HepG2 (cell line): ENCODE measurements at regions not wholly inside any gene's neighbourhood (a gene's known extent, or its start where the extent isn't known, plus 50 kb on each side); places are given as distances from the start of the nearest gene placed in this dataset.

Experiments used
- AGO1 ChIP-seq: fragments of 200-400 bp; formaldehyde crosslinking; IDR thresholded peaks from 2 replicates; pipeline ENCODE4 v1.6.1; 2017; ENCODE audit warnings: mild to moderate bottlenecking, low read depth, low read length, moderate library complexity; ENCODE audit not compliant: poor library complexity, severe bottlenecking
- EED ChIP-seq: sonication (generic); formaldehyde crosslinking; IDR thresholded peaks from 2 replicates; pipeline ENCODE4 v1.5.0; 2020; ENCODE audit warnings: mild to moderate bottlenecking, missing genetic modification reagents
- EHMT2 ChIP-seq: fragments of 200-600 bp; sonication (generic); IDR thresholded peaks from 2 replicates; pipeline ENCODE4 v1.7.0; 2017; ENCODE audit warnings: antibody characterized with exemption, low read depth, low read length, borderline replicate concordance
- ELF3 ChIP-seq: IDR thresholded peaks from 2 replicates; pipeline ENCODE4 v1.6.1; 2016; ENCODE audit warnings: missing genetic modification reagents, missing compliant biosample characterization
- HNRNPUL1 ChIP-seq: fragments of 200-400 bp; formaldehyde crosslinking; IDR thresholded peaks from 2 replicates; pipeline ENCODE4 v1.6.1; 2017; ENCODE audit warnings: low read depth, mild to moderate bottlenecking, low read length, moderate library complexity
- MTF1 ChIP-seq: sonication (generic); formaldehyde crosslinking; IDR thresholded peaks from 2 replicates; pipeline ENCODE4 v1.5.0; 2020; ENCODE audit warnings: missing genetic modification reagents
- NR2F1 ChIP-seq, 2 experiments: fragments of 450-650 bp in 1 of 2; formaldehyde crosslinking in 1 of 2; IDR thresholded peaks; 2 replicates each; pipeline versions ENCODE4 v1.5.0 to v1.6.1; 2016 to 2020; ENCODE audit warnings: mild to moderate bottlenecking in 1 of 2, missing compliant biosample characterization in 1 of 2, missing genetic modification reagents in 1 of 2, moderate library complexity in 1 of 2
- SP1 ChIP-seq, 2 experiments: fragments of 450-650 bp in 1 of 2; sonication (generic) in 1 of 2; formaldehyde crosslinking in 1 of 2; IDR thresholded peaks; 2 replicates each; pipeline versions ENCODE4 v1.4.0 to v1.6.1; 2016 to 2020; ENCODE audit warnings: missing genetic modification reagents in 1 of 2
- ZBTB21 ChIP-seq: sonication (generic); formaldehyde crosslinking; IDR thresholded peaks from 2 replicates; pipeline ENCODE4 v1.4.0; 2020; ENCODE audit warnings: missing genetic modification reagents
- ZBTB42 ChIP-seq: sonication (generic); formaldehyde crosslinking; IDR thresholded peaks from 2 replicates; pipeline ENCODE4 v1.5.0; 2020; ENCODE audit warnings: mild to moderate bottlenecking, missing genetic modification reagents
- ZNF224 ChIP-seq: sonication (generic); formaldehyde crosslinking; IDR thresholded peaks from 2 replicates; pipeline ENCODE4 v1.5.0; 2020; ENCODE audit warnings: mild to moderate bottlenecking, missing genetic modification reagents
- ZNF350 ChIP-seq: sonication (generic); formaldehyde crosslinking; IDR thresholded peaks from 2 replicates; pipeline ENCODE4 v1.4.0; 2020; ENCODE audit warnings: mild to moderate bottlenecking, low read depth, missing genetic modification reagents, borderline replicate concordance
- ZNF772 ChIP-seq: sonication (generic); formaldehyde crosslinking; IDR thresholded peaks from 2 replicates; pipeline ENCODE4 v1.5.0; 2020; ENCODE audit warnings: mild to moderate bottlenecking, missing genetic modification reagents
- ZNF780A ChIP-seq: sonication (generic); formaldehyde crosslinking; IDR thresholded peaks from 2 replicates; pipeline ENCODE4 v1.8.0; 2022; ENCODE audit warnings: mild to moderate bottlenecking, missing genetic modification reagents, moderate library complexity
- ZZZ3 ChIP-seq: sonication (generic); formaldehyde crosslinking; IDR thresholded peaks from 2 replicates; pipeline ENCODE4 v1.4.0; 2020; ENCODE audit warnings: missing genetic modification reagents, mild to moderate bottlenecking, borderline replicate concordance
- TF ChIP-seq, protein P1 (sequence below): IDR thresholded peaks from 2 replicates; pipeline ENCODE4 v1.6.1; 2016; ENCODE audit warnings: low read depth
- TF ChIP-seq, protein P2 (sequence below): sonication (generic); formaldehyde crosslinking; IDR thresholded peaks from 2 replicates; pipeline ENCODE4 v1.9.0; 2021; ENCODE audit warnings: missing genetic modification reagents, borderline replicate concordance
- TF ChIP-seq, protein P3 (sequence below): sonication (generic); formaldehyde crosslinking; IDR thresholded peaks from 2 replicates; pipeline ENCODE4 v1.5.0; 2020; ENCODE audit warnings: missing genetic modification reagents
- TF ChIP-seq, protein P4 (sequence below): IDR thresholded peaks from 2 replicates; pipeline ENCODE4 v1.6.1; 2012; ENCODE audit warnings: low read length, improper control_type of control experiment

DNA sequence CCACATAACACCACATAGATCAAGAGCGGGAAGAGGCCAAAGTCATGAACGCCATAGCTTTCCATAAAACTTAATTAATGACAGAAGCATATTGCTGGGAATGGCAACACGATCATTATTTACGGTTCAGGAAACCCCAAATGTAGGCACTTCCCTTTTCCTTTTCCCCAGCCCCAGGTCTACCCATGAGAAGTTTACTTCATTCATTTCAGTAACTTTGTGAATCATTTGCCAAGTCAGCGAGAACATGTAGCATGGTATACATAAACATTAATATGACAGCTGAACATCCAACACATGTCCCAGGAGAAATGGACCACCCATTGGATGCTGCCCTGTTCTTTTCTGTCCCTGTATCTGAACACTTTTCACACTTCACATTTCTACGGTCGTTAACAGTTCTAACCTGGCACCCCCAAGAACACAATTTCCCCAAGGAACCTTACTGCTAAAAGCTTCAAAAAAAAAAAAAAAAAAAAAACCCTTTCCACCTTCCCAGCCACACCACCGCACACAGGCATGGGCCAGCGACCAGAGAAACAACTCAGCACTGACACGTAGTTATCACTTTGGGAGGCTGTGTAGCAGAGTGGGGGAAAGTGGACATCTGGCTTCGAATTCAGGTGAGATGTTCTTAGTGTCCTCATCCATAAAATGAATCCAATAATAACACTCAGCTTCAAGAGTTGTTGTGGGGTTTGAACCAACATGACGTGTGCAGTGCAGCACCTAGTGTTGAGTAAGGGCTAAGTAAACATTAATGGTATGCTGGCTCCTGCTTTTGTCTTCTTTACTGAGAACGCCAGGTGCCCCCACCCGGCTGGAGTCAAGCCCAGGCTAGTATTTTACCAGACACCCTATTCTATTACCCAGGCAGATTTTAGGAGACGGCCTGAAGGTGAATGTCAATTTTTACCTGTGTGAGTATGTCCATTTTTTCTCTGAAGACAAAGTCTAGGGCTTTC lies 371.5 kb downstream of the LNPK start (continued):
- TF ChIP-seq, protein P1, sequence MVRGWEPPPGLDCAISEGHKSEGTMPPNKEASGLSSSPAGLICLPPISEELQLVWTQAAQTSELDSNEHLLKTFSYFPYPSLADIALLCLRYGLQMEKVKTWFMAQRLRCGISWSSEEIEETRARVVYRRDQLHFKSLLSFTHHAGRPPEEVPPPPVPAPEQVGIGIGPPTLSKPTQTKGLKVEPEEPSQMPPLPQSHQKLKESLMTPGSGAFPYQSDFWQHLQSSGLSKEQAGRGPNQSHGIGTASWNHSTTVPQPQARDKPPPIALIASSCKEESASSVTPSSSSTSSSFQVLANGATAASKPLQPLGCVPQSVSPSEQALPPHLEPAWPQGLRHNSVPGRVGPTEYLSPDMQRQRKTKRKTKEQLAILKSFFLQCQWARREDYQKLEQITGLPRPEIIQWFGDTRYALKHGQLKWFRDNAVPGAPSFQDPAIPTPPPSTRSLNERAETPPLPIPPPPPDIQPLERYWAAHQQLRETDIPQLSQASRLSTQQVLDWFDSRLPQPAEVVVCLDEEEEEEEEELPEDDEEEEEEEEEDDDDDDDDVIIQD (CRISPR knock-in tag) = peak; percentile 59; the same call in 1 of the 2 replicates
- TF ChIP-seq NR2F1 (CRISPR knock-in tag; IDR thresholded peaks at IDR 0.05) = 0 out of 4 replicates have a peak, but pooled peaks of 1 of the 2 experiments have one; percentile 15
- TF ChIP-seq ZNF772 (CRISPR knock-in tag) = peak; percentile 40; the same call in 1 of the 2 replicates
- TF ChIP-seq AGO1 = no peak
- no peak for TF ChIP-seq EHMT2
- TF ChIP-seq ELF3 (CRISPR knock-in tag) = peak; percentile 12; the same call in 1 of the 2 replicates
- TF ChIP-seq, protein P2, sequence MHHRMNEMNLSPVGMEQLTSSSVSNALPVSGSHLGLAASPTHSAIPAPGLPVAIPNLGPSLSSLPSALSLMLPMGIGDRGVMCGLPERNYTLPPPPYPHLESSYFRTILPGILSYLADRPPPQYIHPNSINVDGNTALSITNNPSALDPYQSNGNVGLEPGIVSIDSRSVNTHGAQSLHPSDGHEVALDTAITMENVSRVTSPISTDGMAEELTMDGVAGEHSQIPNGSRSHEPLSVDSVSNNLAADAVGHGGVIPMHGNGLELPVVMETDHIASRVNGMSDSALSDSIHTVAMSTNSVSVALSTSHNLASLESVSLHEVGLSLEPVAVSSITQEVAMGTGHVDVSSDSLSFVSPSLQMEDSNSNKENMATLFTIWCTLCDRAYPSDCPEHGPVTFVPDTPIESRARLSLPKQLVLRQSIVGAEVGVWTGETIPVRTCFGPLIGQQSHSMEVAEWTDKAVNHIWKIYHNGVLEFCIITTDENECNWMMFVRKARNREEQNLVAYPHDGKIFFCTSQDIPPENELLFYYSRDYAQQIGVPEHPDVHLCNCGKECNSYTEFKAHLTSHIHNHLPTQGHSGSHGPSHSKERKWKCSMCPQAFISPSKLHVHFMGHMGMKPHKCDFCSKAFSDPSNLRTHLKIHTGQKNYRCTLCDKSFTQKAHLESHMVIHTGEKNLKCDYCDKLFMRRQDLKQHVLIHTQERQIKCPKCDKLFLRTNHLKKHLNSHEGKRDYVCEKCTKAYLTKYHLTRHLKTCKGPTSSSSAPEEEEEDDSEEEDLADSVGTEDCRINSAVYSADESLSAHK (CRISPR knock-in tag) = no peak
- TF ChIP-seq ZNF224 (CRISPR knock-in tag) = 0 out of 2 replicates have a peak, but pooled peaks have one; percentile 28
- no peak for TF ChIP-seq ZBTB21 (CRISPR knock-in tag)
- no peak for TF ChIP-seq SP1 (IDR thresholded peaks at IDR 0.05)
- TF ChIP-seq SP1 (CRISPR knock-in tag; IDR thresholded peaks at IDR 0.05) = no peak
- TF ChIP-seq EED = 0 out of 2 replicates have a peak, but pooled peaks have one; percentile 30
- TF ChIP-seq HNRNPUL1 = no peak
- TF ChIP-seq, protein P3, sequence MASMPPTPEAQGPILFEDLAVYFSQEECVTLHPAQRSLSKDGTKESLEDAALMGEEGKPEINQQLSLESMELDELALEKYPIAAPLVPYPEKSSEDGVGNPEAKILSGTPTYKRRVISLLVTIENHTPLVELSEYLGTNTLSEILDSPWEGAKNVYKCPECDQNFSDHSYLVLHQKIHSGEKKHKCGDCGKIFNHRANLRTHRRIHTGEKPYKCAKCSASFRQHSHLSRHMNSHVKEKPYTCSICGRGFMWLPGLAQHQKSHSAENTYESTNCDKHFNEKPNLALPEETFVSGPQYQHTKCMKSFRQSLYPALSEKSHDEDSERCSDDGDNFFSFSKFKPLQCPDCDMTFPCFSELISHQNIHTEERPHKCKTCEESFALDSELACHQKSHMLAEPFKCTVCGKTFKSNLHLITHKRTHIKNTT (CRISPR knock-in tag) = no peak
- TF ChIP-seq MTF1 (CRISPR knock-in tag) = no peak
- no peak for TF ChIP-seq ZNF350 (CRISPR knock-in tag)
- TF ChIP-seq ZZZ3 = no peak
- no peak for TF ChIP-seq ZBTB42 (CRISPR knock-in tag)
- TF ChIP-seq ZNF780A (CRISPR knock-in tag) = no peak
- TF ChIP-seq, protein P4, sequence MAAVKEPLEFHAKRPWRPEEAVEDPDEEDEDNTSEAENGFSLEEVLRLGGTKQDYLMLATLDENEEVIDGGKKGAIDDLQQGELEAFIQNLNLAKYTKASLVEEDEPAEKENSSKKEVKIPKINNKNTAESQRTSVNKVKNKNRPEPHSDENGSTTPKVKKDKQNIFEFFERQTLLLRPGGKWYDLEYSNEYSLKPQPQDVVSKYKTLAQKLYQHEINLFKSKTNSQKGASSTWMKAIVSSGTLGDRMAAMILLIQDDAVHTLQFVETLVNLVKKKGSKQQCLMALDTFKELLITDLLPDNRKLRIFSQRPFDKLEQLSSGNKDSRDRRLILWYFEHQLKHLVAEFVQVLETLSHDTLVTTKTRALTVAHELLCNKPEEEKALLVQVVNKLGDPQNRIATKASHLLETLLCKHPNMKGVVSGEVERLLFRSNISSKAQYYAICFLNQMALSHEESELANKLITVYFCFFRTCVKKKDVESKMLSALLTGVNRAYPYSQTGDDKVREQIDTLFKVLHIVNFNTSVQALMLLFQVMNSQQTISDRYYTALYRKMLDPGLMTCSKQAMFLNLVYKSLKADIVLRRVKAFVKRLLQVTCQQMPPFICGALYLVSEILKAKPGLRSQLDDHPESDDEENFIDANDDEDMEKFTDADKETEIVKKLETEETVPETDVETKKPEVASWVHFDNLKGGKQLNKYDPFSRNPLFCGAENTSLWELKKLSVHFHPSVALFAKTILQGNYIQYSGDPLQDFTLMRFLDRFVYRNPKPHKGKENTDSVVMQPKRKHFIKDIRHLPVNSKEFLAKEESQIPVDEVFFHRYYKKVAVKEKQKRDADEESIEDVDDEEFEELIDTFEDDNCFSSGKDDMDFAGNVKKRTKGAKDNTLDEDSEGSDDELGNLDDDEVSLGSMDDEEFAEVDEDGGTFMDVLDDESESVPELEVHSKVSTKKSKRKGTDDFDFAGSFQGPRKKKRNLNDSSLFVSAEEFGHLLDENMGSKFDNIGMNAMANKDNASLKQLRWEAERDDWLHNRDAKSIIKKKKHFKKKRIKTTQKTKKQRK = no peak
